Muscle layer of colon (tissue), 2 donors: ENCODE measurements at regions not wholly inside any gene's neighbourhood (a gene's known extent, or its start where the extent isn't known, plus 50 kb on each side); places are given as distances from the start of the nearest gene placed in this dataset.

Source experiments
- H3K27ac ChIP-seq: one replicate; pipeline ENCODE4 v1.7.0; 2013; ENCODE audit warnings: low read depth, mild to moderate bottlenecking, low read length, moderate library complexity
- H3K27me3 ChIP-seq, 2 donors: one replicate each; pipeline ENCODE4 v1.7.0; 2013; ENCODE audit warnings: low read length in 2 of 2, mild to moderate bottlenecking in 2 of 2; ENCODE audit not compliant: insufficient read depth in 2 of 2, control insufficient read depth in 1 of 2
- H3K36me3 ChIP-seq: one replicate; pipeline ENCODE4 v1.7.0; 2013; ENCODE audit warnings: mild to moderate bottlenecking, low read length; ENCODE audit not compliant: insufficient read depth
- H3K4me1 ChIP-seq: one replicate; pipeline ENCODE4 v1.7.0; 2013; ENCODE audit warnings: mild to moderate bottlenecking, low read length; ENCODE audit not compliant: insufficient read depth
- H3K4me3 ChIP-seq, 2 donors: one replicate each; pipeline ENCODE4 v1.7.0; 2013; ENCODE audit warnings: low read length in 2 of 2, low read depth in 1 of 2, mild to moderate bottlenecking in 1 of 2, moderate library complexity in 1 of 2
- H3K9ac ChIP-seq: one replicate; pipeline ENCODE4 v1.7.0; 2013; ENCODE audit warnings: low read length
- H3K9me3 ChIP-seq: one replicate; pipeline ENCODE4 v1.7.0; 2013; ENCODE audit warnings: mild to moderate bottlenecking, low read length
- donor health status: abdominal sarcoma.
- donor health status: Adenocarcinoma of cecum.

- Histone ChIP-seq H3K4me3 (no peak overlapping the region), H3K9me3 (no peaks in the 10 kb centered on the region), H3K4me1 (no peaks in the 10 kb centered on the region)
These were observed 1186.5 kb upstream of the TMPRSS15 start for GRCh38 chr21:19590044-19590443.

GRCh38 chr21:19603011-19603593 lies 1199.5 kb upstream of the TMPRSS15 start:
- H3K27ac ChIP-seq = no peak overlapping the region
- no peak overlapping the region for H3K9ac ChIP-seq
- peaks cover 4% of the 10 kb centered on the region for H3K4me1 ChIP-seq
- no peaks in the 10 kb centered on the region for H3K9me3 ChIP-seq
- no peak overlapping the region for H3K4me3 ChIP-seq
- H3K27me3 ChIP-seq = no peaks in the 10 kb centered on the region
- H3K36me3 ChIP-seq = no peaks in the 10 kb centered on the region

More at GRCh38 chr21:19590044-19590443, 1186.5 kb upstream of the TMPRSS15 start:
- H3K36me3 ChIP-seq = no peaks in the 10 kb centered on the region
- H3K27ac ChIP-seq = no peak overlapping the region
- no peak overlapping the region for H3K9ac ChIP-seq
- H3K27me3 ChIP-seq = no peaks in the 10 kb centered on the region

GRCh38 chr21:19608101-19608621 lies 1204.6 kb upstream of the TMPRSS15 start:
- no peaks in the 10 kb centered on the region for H3K27me3 ChIP-seq
- H3K9me3 ChIP-seq = no peaks in the 10 kb centered on the region
- no peaks in the 10 kb centered on the region for H3K36me3 ChIP-seq

GRCh38 chr21:19609611-19610010 lies 1206.0 kb upstream of the TMPRSS15 start:
- Histone ChIP-seq H3K4me1 (peaks cover 7% of the 10 kb centered on the region), H3K4me3 (no peak overlapping the region), H3K27ac (no peak overlapping the region), H3K9me3 (no peaks in the 10 kb centered on the region), H3K9ac (no peak overlapping the region), H3K36me3 (no peaks in the 10 kb centered on the region), H3K27me3 (no peaks in the 10 kb centered on the region)

More at GRCh38 chr21:19608101-19608621, 1204.6 kb upstream of the TMPRSS15 start:
- H3K27ac ChIP-seq = no peak overlapping the region
- H3K9ac ChIP-seq = no peak overlapping the region
- H3K4me3 ChIP-seq = no peak overlapping the region
- peaks cover 7% of the 10 kb centered on the region for H3K4me1 ChIP-seq

GRCh38 chr21:19621837-19622496 lies 1218.4 kb upstream of the TMPRSS15 start:
- Histone ChIP-seq H3K9me3 (no peaks in the 10 kb centered on the region), H3K27me3 (no peaks in the 10 kb centered on the region), H3K27ac (no peak overlapping the region), H3K4me1 (no peaks in the 10 kb centered on the region), H3K4me3 (no peak overlapping the region), H3K9ac (no peak overlapping the region), H3K36me3 (no peaks in the 10 kb centered on the region)

- no peaks in the 10 kb centered on the region for H3K27me3 ChIP-seq
- H3K36me3 ChIP-seq = no peaks in the 10 kb centered on the region
- no peak overlapping the region for H3K9ac ChIP-seq
- H3K9me3 ChIP-seq = no peaks in the 10 kb centered on the region
- H3K27ac ChIP-seq = no peak overlapping the region
- H3K4me3 ChIP-seq = no peak overlapping the region
- H3K4me1 ChIP-seq = no peaks in the 10 kb centered on the region
These were observed 1237.4 kb upstream of the TMPRSS15 start for GRCh38 chr21:19640964-19641363.

- no peak overlapping the region for H3K4me3 ChIP-seq
- no peaks in the 10 kb centered on the region for H3K36me3 ChIP-seq
- no peak overlapping the region for H3K27ac ChIP-seq
- no peaks in the 10 kb centered on the region for H3K4me1 ChIP-seq
- H3K9ac ChIP-seq = no peak overlapping the region
- H3K27me3 ChIP-seq = no peaks in the 10 kb centered on the region
- H3K9me3 ChIP-seq = no peaks in the 10 kb centered on the region
These were observed 1244.8 kb upstream of the TMPRSS15 start for GRCh38 chr21:19648391-19648790.

GRCh38 chr21:19683492-19683891 lies 1279.9 kb upstream of the TMPRSS15 start:
- Histone ChIP-seq H3K9me3 (no peaks in the 10 kb centered on the region), H3K27me3 (no peaks in the 10 kb centered on the region), H3K9ac (no peak overlapping the region), H3K4me3 (no peak overlapping the region), H3K36me3 (no peaks in the 10 kb centered on the region), H3K4me1 (no peaks in the 10 kb centered on the region), H3K27ac (no peak overlapping the region)

- Histone ChIP-seq H3K27ac (no peak overlapping the region), H3K4me3 (no peak overlapping the region), H3K27me3 (no peaks in the 10 kb centered on the region), H3K9me3 (no peaks in the 10 kb centered on the region), H3K9ac (no peak overlapping the region), H3K36me3 (no peaks in the 10 kb centered on the region), H3K4me1 (no peaks in the 10 kb centered on the region)
These were observed 1280.7 kb upstream of the TMPRSS15 start for GRCh38 chr21:19684328-19684727.

GRCh38 chr21:19692231-19692630 lies 1288.6 kb upstream of the TMPRSS15 start:
- Histone ChIP-seq H3K27ac (no peak overlapping the region), H3K9me3 (no peaks in the 10 kb centered on the region), H3K4me3 (no peak overlapping the region), H3K27me3 (no peaks in the 10 kb centered on the region), H3K4me1 (no peaks in the 10 kb centered on the region), H3K36me3 (no peaks in the 10 kb centered on the region), H3K9ac (no peak overlapping the region)

GRCh38 chr21:19695796-19696195 lies 1292.2 kb upstream of the TMPRSS15 start:
- H3K36me3 ChIP-seq = no peaks in the 10 kb centered on the region
- H3K4me3 ChIP-seq = no peak overlapping the region
- no peak overlapping the region for H3K9ac ChIP-seq
- H3K27me3 ChIP-seq = no peaks in the 10 kb centered on the region
- H3K4me1 ChIP-seq = no peaks in the 10 kb centered on the region
- H3K27ac ChIP-seq = no peak overlapping the region
- no peaks in the 10 kb centered on the region for H3K9me3 ChIP-seq

GRCh38 chr21:19700476-19700875 lies 1296.9 kb upstream of the TMPRSS15 start:
- H3K27me3 ChIP-seq = no peaks in the 10 kb centered on the region
- no peaks in the 10 kb centered on the region for H3K9me3 ChIP-seq
- no peak overlapping the region for H3K9ac ChIP-seq
- no peaks in the 10 kb centered on the region for H3K36me3 ChIP-seq
- no peak overlapping the region for H3K27ac ChIP-seq
- H3K4me3 ChIP-seq = no peak overlapping the region
- no peaks in the 10 kb centered on the region for H3K4me1 ChIP-seq
